ENCODE measurements at regions not wholly inside any gene's neighbourhood (a gene's known extent, or its start where the extent isn't known, plus 50 kb on each side); places are given as distances from the start of the nearest gene placed in this dataset.

GRCh38 chr2:30325600-30326328 is 94.4 kb downstream of the LBH start:
- TF ChIP-seq CTCF (IDR thresholded peaks at IDR 0.05; ENCODE audit: low read depth, low read length) (no peak), EZH2phosphoT487 (IDR thresholded peaks at IDR 0.05; ENCODE audit: low read depth) (no peak)
